H1 (cell line): ENCODE measurements at regions not wholly inside any gene's neighbourhood (a gene's known extent, or its start where the extent isn't known, plus 50 kb on each side); places are given as distances from the start of the nearest gene placed in this dataset.

Source experiments
- CTCF ChIA-PET: fragments of 300-600 bp; sonication (Branson Sonifier 250); formaldehyde crosslinking; loops from one replicate; lab custom pipeline; 2021; ENCODE audit not compliant: partially characterized antibody; lab: Charles Lee
- POLR2A ChIA-PET: fragments of 300-600 bp; sonication (Branson Sonifier 250); formaldehyde crosslinking; loops from one replicate; lab custom pipeline; 2021; ENCODE audit warnings: inconsistent platforms; ENCODE audit not compliant: partially characterized antibody; lab: Charles Lee
- DNase-seq, 2 experiments: peaks; one replicate each; pipeline versions ENCODE4 v3.0.0 to v3.0.0-alpha.2; 2010 to 2022; ENCODE audit warnings: low spot score in 2 of 2, low read depth in 1 of 2, mixed read lengths in 1 of 2
- FAIRE-seq: peaks from 2 replicates; lab custom pipeline; 2011; peaks lifted over from hg19 to GRCh38; lab: Jason Lieb, UNC
- H2AFZ ChIP-seq: 2 replicates; pipeline ENCODE4 v1.8.1; 2012; ENCODE audit warnings: low read length, inconsistent platforms
- H2AK5ac ChIP-seq: 2 replicates; pipeline ENCODE4 v1.6.1; 2013; ENCODE audit warnings: low read depth, low read length
- H2BK120ac ChIP-seq: replicated peaks from 2 replicates; pipeline ENCODE3; 2013; ENCODE audit warnings: low read depth, low read length, inconsistent platforms
- H2BK12ac ChIP-seq: 2 replicates; pipeline ENCODE4 v1.6.1; 2013; ENCODE audit warnings: low read depth, low read length
- H2BK15ac ChIP-seq: 2 replicates; pipeline ENCODE4 v1.6.1; 2013; ENCODE audit warnings: low read length
- H2BK20ac ChIP-seq: 2 replicates; pipeline ENCODE4 v1.6.1; 2013; ENCODE audit warnings: low read length
- H2BK5ac ChIP-seq: 2 replicates; pipeline ENCODE4 v1.6.1; 2013; ENCODE audit warnings: low read depth, low read length
- H3K14ac ChIP-seq: 2 replicates; pipeline ENCODE4 v1.6.1; 2013; ENCODE audit warnings: inconsistent platforms; ENCODE audit not compliant: insufficient read length
- H3K18ac ChIP-seq: 2 replicates; pipeline ENCODE4 v1.6.1; 2013; ENCODE audit warnings: low read length; ENCODE audit errors: extremely low read depth
- H3K23ac ChIP-seq: 2 replicates; pipeline ENCODE4 v1.6.1; 2013; ENCODE audit warnings: inconsistent platforms; ENCODE audit not compliant: insufficient read length
- H3K23me2 ChIP-seq: 2 replicates; pipeline ENCODE4 v1.6.1; 2013; ENCODE audit warnings: low read depth, low read length
- H3K27ac ChIP-seq: 2 replicates; pipeline ENCODE4 v1.6.1; 2011; ENCODE audit warnings: low read depth, low read length, inconsistent platforms
- H3K27me3 ChIP-seq, 4 experiments: replicated peaks in 1 of 4; 1 replicate in 1 of 4; 2 replicates in 3 of 4; pipeline versions ENCODE4 v1.6.1 to v1.8.1; 2011 to 2013; ENCODE audit warnings: low read length in 3 of 4, mild to moderate bottlenecking in 3 of 4, inconsistent platforms in 2 of 4, mixed read lengths in 2 of 4, moderate library complexity in 1 of 4; ENCODE audit not compliant: control insufficient read depth in 3 of 4, insufficient read depth in 3 of 4; ENCODE audit errors: extremely low read depth in 1 of 4
- H3K36me3 ChIP-seq, 4 experiments: 2 replicates each; pipeline versions ENCODE4 v1.6.1 to v1.8.1; 2011 to 2013; ENCODE audit warnings: mild to moderate bottlenecking in 4 of 4, low read length in 3 of 4, moderate library complexity in 2 of 4, control low read depth in 1 of 4, inconsistent platforms in 1 of 4; ENCODE audit not compliant: insufficient read depth in 4 of 4, control insufficient read depth in 2 of 4
- H3K4ac ChIP-seq: replicated peaks from 2 replicates; pipeline ENCODE3; 2013; ENCODE audit warnings: low read length, low read depth, mixed read lengths, inconsistent platforms; ENCODE audit not compliant: insufficient read length
- H3K4me1 ChIP-seq, 4 experiments: replicated peaks in 1 of 4; 1 replicate in 1 of 4; 2 replicates in 3 of 4; pipeline versions ENCODE4 v1.6.1 to v1.8.1; 2011 to 2013; ENCODE audit warnings: low read length in 3 of 4, inconsistent platforms in 2 of 4, mixed read lengths in 1 of 4; ENCODE audit not compliant: insufficient read depth in 4 of 4, control insufficient read depth in 3 of 4
- H3K4me2 ChIP-seq, 2 experiments: 2 replicates each; pipeline versions ENCODE4 v1.6.1 to v1.8.1; 2011 to 2013; ENCODE audit warnings: low read depth in 2 of 2, low read length in 2 of 2, control low read depth in 1 of 2, inconsistent platforms in 1 of 2, mild to moderate bottlenecking in 1 of 2; ENCODE audit not compliant: insufficient read depth in 1 of 2
- H3K4me3 ChIP-seq, 4 experiments: fragments of 200-600, 300-600 bp in 1 of 4; sonication (generic), shearing (Covaris generic), sonication (Bioruptor Twin) in 1 of 4; 2 replicates each; pipeline versions ENCODE4 v1.5.1 to v1.8.1; 2011 to 2016; ENCODE audit warnings: low read length in 4 of 4, low read depth in 3 of 4, control low read depth in 2 of 4, inconsistent platforms in 2 of 4, mild to moderate bottlenecking in 2 of 4, mixed read lengths in 1 of 4, moderate library complexity in 1 of 4; ENCODE audit not compliant: insufficient read depth in 2 of 4; ENCODE audit errors: extremely low read depth in 1 of 4
- H3K56ac ChIP-seq: replicated peaks from 2 replicates; pipeline ENCODE3; 2013; ENCODE audit warnings: low read depth, mild to moderate bottlenecking, mixed read lengths, low read length, inconsistent platforms; ENCODE audit not compliant: insufficient read length
- H3K79me1 ChIP-seq: 2 replicates; pipeline ENCODE4 v1.6.1; 2013; ENCODE audit warnings: low read depth, low read length, control low read depth
- H3K79me2 ChIP-seq, 2 experiments: 2 replicates each; pipeline versions ENCODE4 v1.6.1 to v1.8.1; 2012 to 2013; ENCODE audit warnings: low read length in 2 of 2, mild to moderate bottlenecking in 2 of 2, inconsistent platforms in 1 of 2; ENCODE audit not compliant: insufficient read depth in 2 of 2, control insufficient read depth in 1 of 2
- H3K9ac ChIP-seq, 4 experiments: replicated peaks in 1 of 4; 1 replicate in 1 of 4; 2 replicates in 3 of 4; pipeline versions ENCODE4 v1.6.1 to v1.8.1; 2011 to 2013; ENCODE audit warnings: low read depth in 3 of 4, low read length in 3 of 4, control low read depth in 2 of 4, mild to moderate bottlenecking in 2 of 4, moderate library complexity in 2 of 4, inconsistent platforms in 1 of 4; ENCODE audit errors: extremely low read depth in 1 of 4
- H3K9me3 ChIP-seq, 2 experiments: 2 replicates each; pipeline versions ENCODE4 v1.6.1 to v1.8.1; 2012 to 2013; ENCODE audit warnings: mild to moderate bottlenecking in 2 of 2, moderate library complexity in 2 of 2, control low read depth in 1 of 2, inconsistent platforms in 1 of 2, low read depth in 1 of 2, low read length in 1 of 2, mixed read lengths in 1 of 2; ENCODE audit not compliant: insufficient read depth in 2 of 2
- H4K20me1 ChIP-seq, 2 experiments: replicated peaks in 1 of 2; 2 replicates each; pipeline versions ENCODE3 to v1.8.1; 2011 to 2013; ENCODE audit warnings: inconsistent platforms in 2 of 2, low read length in 2 of 2, mild to moderate bottlenecking in 1 of 2; ENCODE audit not compliant: insufficient read depth in 2 of 2, control insufficient read depth in 1 of 2
- H4K5ac ChIP-seq: 2 replicates; pipeline ENCODE4 v1.6.1; 2013; ENCODE audit warnings: low read length, low read depth, mixed read lengths, inconsistent platforms; ENCODE audit not compliant: insufficient read length
- H4K8ac ChIP-seq: 2 replicates; pipeline ENCODE4 v1.8.0; 2013; ENCODE audit warnings: mild to moderate bottlenecking, moderate library complexity, low read length, inconsistent platforms; ENCODE audit not compliant: insufficient read depth; ENCODE audit errors: extremely low read depth
- H4K91ac ChIP-seq: replicated peaks from 2 replicates; pipeline ENCODE3; 2013; ENCODE audit warnings: low read length, mixed read lengths, inconsistent platforms; ENCODE audit not compliant: insufficient read length
- BRCA1 ChIP-seq: IDR thresholded peaks from 2 replicates; pipeline ENCODE4 v1.6.1; 2012; ENCODE audit warnings: low read depth, low read length, improper control_type of control experiment
- CBX5 ChIP-seq: fragments of 300-800, 300-1000 bp; sonication (generic); IDR thresholded peaks from 2 replicates; pipeline ENCODE4 v1.7.1; 2016; ENCODE audit warnings: antibody characterized with exemption, low read length, low read depth
- CEBPB ChIP-seq: IDR thresholded peaks from 2 replicates; pipeline ENCODE4 v1.6.1; 2012; ENCODE audit warnings: low read depth, low read length
- CHD2 ChIP-seq: IDR thresholded peaks from 2 replicates; pipeline ENCODE4 v1.6.1; 2012; ENCODE audit warnings: low read length, improper control_type of control experiment
- FOSL1 ChIP-seq: IDR thresholded peaks from 2 replicates; pipeline ENCODE4 v1.6.1; 2011; ENCODE audit warnings: mild to moderate bottlenecking, low read depth, low read length, moderate library complexity; ENCODE audit not compliant: insufficient read depth
- SRF ChIP-seq: IDR thresholded peaks from 2 replicates; pipeline ENCODE4 v1.6.1; 2011; ENCODE audit warnings: mild to moderate bottlenecking, low read depth, low read length, moderate library complexity
- TAF7 ChIP-seq: optimal IDR thresholded peaks from 2 replicates; pipeline ENCODE3; 2011; ENCODE audit warnings: low read depth, mild to moderate bottlenecking, inconsistent platforms, low read length, moderate library complexity, borderline replicate concordance
- TEAD4 ChIP-seq: IDR thresholded peaks from 2 replicates; pipeline ENCODE4 v1.6.1; 2012; ENCODE audit warnings: low read depth, low read length, inconsistent platforms, mixed read lengths
- YY1 ChIP-seq: IDR thresholded peaks from 2 replicates; pipeline ENCODE4 v1.6.1; 2011; ENCODE audit warnings: low read depth, mild to moderate bottlenecking, low read length
- WGBS, 2 experiments: shearing (Covaris generic) in 1 of 2; methylation state at CpG; one replicate each; pipeline versions ENCODE4 v1.1.6 to v1.1.7; 2013 to 2015; ENCODE audit warnings: low lambda C conversion rate in 2 of 2, mixed read lengths in 2 of 2, inconsistent platforms in 1 of 2, low coverage in 1 of 2, missing lambda C conversion rate in 1 of 2; ENCODE audit not compliant: insufficient replicate concordance in 2 of 2, insufficient coverage in 1 of 2, insufficient read length in 1 of 2; ENCODE audit errors: extremely low coverage in 1 of 2, missing lambda C conversion rate in 1 of 2; 5-methylcytosine and 5-hydroxymethylcytosine counted together
- TF ChIP-seq, protein P1 (sequence below): IDR thresholded peaks from 2 replicates; pipeline ENCODE4 v1.6.1; 2011; ENCODE audit warnings: low read length, improper control_type of control experiment

- Histone ChIP-seq H3K4me2 (no peak overlapping the region), H4K20me1 (no peaks in the 10 kb centered on the region), H3K4me1 (no peaks in the 10 kb centered on the region), H3K27me3 (no peaks in the 10 kb centered on the region), H3K79me2 (no peaks in the 10 kb centered on the region), H3K56ac (no peak overlapping the region), H4K8ac (no peak overlapping the region), H3K14ac (no peak overlapping the region), H3K36me3 (no peaks in the 10 kb centered on the region), H3K27ac (no peak overlapping the region), H2BK5ac (no peak overlapping the region), H2BK120ac (no peak overlapping the region), H3K79me1 (no peaks in the 10 kb centered on the region), H3K4me3 (no peak overlapping the region), H2AFZ (no peak overlapping the region), H4K91ac (no peak overlapping the region), H3K9ac (no peak overlapping the region), H3K4ac (no peak overlapping the region), H3K23me2 (no peaks in the 10 kb centered on the region), H2BK12ac (no peak overlapping the region), H2BK20ac (no peak overlapping the region), H2AK5ac (no peak overlapping the region), H3K9me3 (no peaks in the 10 kb centered on the region), H3K18ac (no peak overlapping the region), H4K5ac (no peak overlapping the region), H3K23ac (no peak overlapping the region), H2BK15ac (no peak overlapping the region)
- ChIA-PET POLR2A (no interaction called here), CTCF (interaction anchor here (0.6 kb wide), 1 partner anchor 99 kb away, joined by 5 read pairs; no protein-coding TSS in a partner anchor)
- 91% methylated on average over 11 of the region's 11 CpGs; no CpG with 5 or more reads in 1 of the 2 experiments for WGBS, 2 experiments
- FAIRE-seq (no peak), DNase-seq (no peak)
- TF ChIP-seq TAF7 (no peak), YY1 (no peak), FOSL1 (no peak), SRF (no peak), TEAD4 (no peak), BRCA1 (no peak), CHD2 (no peak), CBX5 (no peak), CEBPB (no peak)
- TF ChIP-seq, protein P1, sequence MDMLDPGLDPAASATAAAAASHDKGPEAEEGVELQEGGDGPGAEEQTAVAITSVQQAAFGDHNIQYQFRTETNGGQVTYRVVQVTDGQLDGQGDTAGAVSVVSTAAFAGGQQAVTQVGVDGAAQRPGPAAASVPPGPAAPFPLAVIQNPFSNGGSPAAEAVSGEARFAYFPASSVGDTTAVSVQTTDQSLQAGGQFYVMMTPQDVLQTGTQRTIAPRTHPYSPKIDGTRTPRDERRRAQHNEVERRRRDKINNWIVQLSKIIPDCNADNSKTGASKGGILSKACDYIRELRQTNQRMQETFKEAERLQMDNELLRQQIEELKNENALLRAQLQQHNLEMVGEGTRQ, result no peak
These were observed 123.2 kb downstream of the PABPC4L start for GRCh38 chr4:134078230-134078914.
